Rectal smooth muscle tissue (tissue), 1 donor: ENCODE measurements at regions not wholly inside any gene's neighbourhood (a gene's known extent, or its start where the extent isn't known, plus 50 kb on each side); places are given as distances from the start of the nearest gene placed in this dataset.

Experiments used
- H3K27ac ChIP-seq: one replicate; pipeline ENCODE4 v1.7.0; 2013; ENCODE audit warnings: low read depth, low read length, inconsistent platforms
- H3K27me3 ChIP-seq: one replicate; pipeline ENCODE4 v1.7.0; 2013; ENCODE audit warnings: low read length; ENCODE audit not compliant: control insufficient read depth, insufficient read depth
- H3K36me3 ChIP-seq: one replicate; pipeline ENCODE4 v1.7.0; 2013; ENCODE audit warnings: low read length; ENCODE audit not compliant: control insufficient read depth, insufficient read depth
- H3K4me1 ChIP-seq: one replicate; pipeline ENCODE4 v1.7.0; 2013; ENCODE audit warnings: low read length; ENCODE audit not compliant: control insufficient read depth, insufficient read depth
- H3K4me3 ChIP-seq: one replicate; pipeline ENCODE4 v1.7.0; 2013; ENCODE audit warnings: low read length
- H3K9ac ChIP-seq: one replicate; pipeline ENCODE4 v1.7.0; 2013; ENCODE audit warnings: low read length

DNA sequence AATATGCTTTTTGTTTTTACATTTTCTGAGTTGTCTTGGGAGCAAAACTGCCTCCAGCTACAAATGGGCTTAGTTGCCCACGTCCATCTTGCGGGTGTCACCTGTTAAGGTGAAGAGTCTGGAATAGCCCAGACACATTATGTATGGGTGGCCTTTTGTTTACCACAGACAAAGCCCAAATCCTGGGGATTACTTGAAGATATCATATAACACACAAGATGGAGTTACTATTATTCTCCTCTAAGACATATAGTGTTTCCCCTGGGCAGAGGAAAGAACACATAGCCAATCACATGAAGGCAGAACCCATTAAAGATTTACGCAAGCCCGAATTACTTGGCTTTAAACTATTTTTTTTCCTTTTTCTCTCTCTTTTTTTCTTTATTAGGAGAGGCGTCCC is 625.6 kb upstream of the FAM241A start:
- no peaks in the 10 kb centered on the region for H3K4me1 ChIP-seq
- no peaks in the 10 kb centered on the region for H3K27me3 ChIP-seq
- no peak overlapping the region for H3K4me3 ChIP-seq
- H3K27ac ChIP-seq = no peak overlapping the region
- H3K36me3 ChIP-seq = no peaks in the 10 kb centered on the region
- no peak overlapping the region for H3K9ac ChIP-seq

DNA sequence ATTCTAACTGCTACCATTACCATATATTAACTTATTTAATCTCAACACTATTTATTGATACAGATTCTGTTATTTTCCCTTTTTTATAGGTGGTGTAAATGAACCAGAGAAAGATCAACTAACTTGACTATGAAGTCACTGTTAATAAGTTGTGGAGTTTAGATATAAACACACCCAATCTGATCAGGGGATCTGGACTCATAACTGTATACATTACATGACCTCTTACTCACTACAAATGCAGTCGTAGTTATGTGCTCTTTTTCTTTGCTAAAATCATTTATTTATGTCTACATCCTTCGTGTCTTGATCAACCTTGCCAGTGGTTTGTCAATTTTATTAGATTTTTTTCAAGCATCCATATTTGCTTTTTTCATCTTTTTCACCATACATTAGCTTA is 614.8 kb upstream of the FAM241A start:
- H3K9ac ChIP-seq = no peak overlapping the region
- no peaks in the 10 kb centered on the region for H3K36me3 ChIP-seq
- H3K27ac ChIP-seq = no peak overlapping the region
- H3K27me3 ChIP-seq = no peaks in the 10 kb centered on the region
- H3K4me1 ChIP-seq = no peaks in the 10 kb centered on the region
- H3K4me3 ChIP-seq = no peak overlapping the region

DNA sequence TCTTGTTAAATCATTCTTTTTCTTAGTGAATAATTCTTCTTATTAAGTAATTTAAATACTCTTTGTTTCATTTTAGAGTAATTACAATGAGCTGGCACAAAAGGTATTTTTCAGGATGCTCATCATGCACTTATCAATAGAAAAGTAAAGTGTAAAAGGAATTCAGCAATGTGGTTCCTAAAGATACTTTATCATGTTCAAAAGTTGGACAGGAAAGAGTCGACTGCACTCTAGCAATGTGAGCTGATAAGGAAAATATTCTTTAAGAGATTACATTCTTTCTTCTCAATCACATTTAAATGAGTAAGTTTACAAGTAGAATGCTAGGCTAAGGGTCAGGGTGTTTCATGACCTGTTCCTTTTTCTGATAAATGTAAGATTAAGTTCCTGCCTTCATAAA is 609.5 kb upstream of the FAM241A start:
- H3K27ac ChIP-seq = no peak overlapping the region
- H3K4me3 ChIP-seq = no peak overlapping the region
- H3K27me3 ChIP-seq = no peaks in the 10 kb centered on the region
- no peaks in the 10 kb centered on the region for H3K36me3 ChIP-seq
- no peak overlapping the region for H3K9ac ChIP-seq
- H3K4me1 ChIP-seq = no peaks in the 10 kb centered on the region

GRCh38 chr4:111537165-111537564 is 608.1 kb upstream of the FAM241A start:
- Histone ChIP-seq H3K4me1 (no peaks in the 10 kb centered on the region), H3K4me3 (no peak overlapping the region), H3K27ac (no peak overlapping the region), H3K9ac (no peak overlapping the region), H3K27me3 (no peaks in the 10 kb centered on the region), H3K36me3 (no peaks in the 10 kb centered on the region)

DNA sequence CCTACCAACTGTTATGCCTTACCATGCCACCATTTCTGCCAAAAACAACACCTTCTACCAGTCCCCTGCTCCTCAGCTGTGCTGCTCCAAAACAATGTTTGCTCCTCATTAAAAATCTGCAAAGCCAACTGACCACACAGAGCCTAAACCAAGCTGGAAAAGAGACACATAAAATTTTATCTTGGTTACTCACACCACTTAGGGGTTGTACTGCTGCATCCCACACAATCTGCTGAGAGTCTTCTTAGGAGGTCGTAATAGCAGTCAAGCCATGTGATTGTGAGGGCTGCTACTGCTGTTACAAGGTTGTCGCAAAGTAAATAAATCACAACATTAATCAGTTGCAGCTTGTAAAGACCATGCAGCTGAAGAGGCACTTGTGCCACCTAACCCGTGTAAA is 607.4 kb upstream of the FAM241A start:
- Histone ChIP-seq H3K27ac (no peak overlapping the region), H3K4me1 (no peaks in the 10 kb centered on the region), H3K27me3 (no peaks in the 10 kb centered on the region), H3K4me3 (no peak overlapping the region), H3K9ac (no peak overlapping the region), H3K36me3 (no peaks in the 10 kb centered on the region)

DNA sequence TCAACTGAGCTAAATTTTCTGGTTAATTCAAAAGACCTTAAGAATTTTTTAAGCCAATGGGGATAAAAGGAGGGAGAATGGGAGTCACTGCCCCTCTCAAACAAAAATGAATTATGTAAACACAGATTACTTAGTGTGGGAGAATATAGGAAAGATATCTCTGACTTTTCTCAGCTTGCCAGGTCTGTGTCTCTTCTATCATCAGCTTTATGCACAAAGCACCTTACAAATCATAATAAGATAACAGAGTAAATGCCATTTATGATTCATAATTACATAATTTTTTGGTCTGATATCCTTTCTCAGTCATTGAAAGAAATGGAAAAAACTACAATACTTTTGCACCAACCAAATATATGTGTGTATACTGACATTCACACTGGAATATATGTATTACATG is 604.6 kb upstream of the FAM241A start:
- Histone ChIP-seq H3K4me1 (no peaks in the 10 kb centered on the region), H3K27me3 (no peaks in the 10 kb centered on the region), H3K36me3 (no peaks in the 10 kb centered on the region), H3K4me3 (no peak overlapping the region), H3K9ac (no peak overlapping the region), H3K27ac (no peak overlapping the region)

GRCh38 chr4:111542056-111542455 is 603.2 kb upstream of the FAM241A start:
- Histone ChIP-seq H3K4me1 (no peaks in the 10 kb centered on the region), H3K9ac (no peak overlapping the region), H3K4me3 (no peak overlapping the region), H3K27me3 (no peaks in the 10 kb centered on the region), H3K27ac (no peak overlapping the region), H3K36me3 (no peaks in the 10 kb centered on the region)

- Histone ChIP-seq H3K27ac (no peak overlapping the region), H3K4me3 (no peak overlapping the region), H3K27me3 (no peaks in the 10 kb centered on the region), H3K4me1 (no peaks in the 10 kb centered on the region), H3K9ac (no peak overlapping the region), H3K36me3 (no peaks in the 10 kb centered on the region)
Observed at GRCh38 chr4:111546881-111547280, 598.4 kb upstream of the FAM241A start.

DNA sequence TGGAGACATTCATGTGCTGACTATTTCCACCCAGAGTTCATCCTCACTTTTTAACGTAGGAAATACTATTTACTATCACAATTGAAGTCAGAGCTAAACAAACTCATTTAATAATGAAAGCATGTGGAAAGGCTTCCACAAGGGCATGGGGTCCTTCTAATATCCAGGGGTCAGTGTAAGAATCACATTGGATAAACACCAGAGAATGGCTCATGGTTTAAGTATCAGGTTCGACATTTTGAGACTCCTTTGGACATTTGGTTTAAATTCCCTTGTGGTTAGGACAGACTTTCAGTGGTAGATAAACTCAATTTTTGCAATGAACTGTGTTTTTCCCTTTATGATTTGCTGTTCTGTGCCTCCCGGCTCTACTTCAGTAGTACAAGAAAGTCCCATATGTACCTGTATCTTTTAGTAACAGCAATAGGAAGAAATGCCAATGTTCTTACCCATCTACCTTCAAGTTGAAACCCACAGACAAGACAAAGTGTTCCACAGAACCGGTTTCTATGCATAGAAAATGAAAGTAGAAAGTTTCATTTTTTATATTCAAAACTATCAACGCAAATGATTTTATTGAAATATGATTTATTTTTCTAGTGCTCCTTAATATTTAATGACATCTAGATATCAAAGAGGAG is 589.0 kb upstream of the FAM241A start:
- no peaks in the 10 kb centered on the region for H3K27me3 ChIP-seq
- H3K36me3 ChIP-seq = no peaks in the 10 kb centered on the region
- no peaks in the 10 kb centered on the region for H3K4me1 ChIP-seq

DNA sequence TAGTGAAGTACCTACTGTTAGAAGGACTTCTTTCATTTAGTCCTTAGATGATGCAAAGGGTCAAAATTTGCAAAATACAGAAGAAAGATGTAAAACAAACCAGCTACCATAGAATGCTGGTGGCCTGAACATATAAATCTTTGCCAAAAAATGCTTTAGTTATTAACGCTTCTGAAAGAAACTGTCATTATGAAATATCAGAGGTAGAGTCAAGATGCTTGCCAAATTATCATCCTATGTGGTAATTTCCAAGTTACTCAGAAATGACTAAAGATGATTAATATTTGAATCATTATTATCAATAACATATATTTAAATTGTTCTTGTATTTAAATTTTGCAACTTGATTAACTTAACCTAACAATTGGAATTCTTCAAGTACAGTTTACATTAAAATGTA is 588.4 kb upstream of the FAM241A start:
- H3K27ac ChIP-seq = no peak overlapping the region
- H3K4me3 ChIP-seq = no peak overlapping the region
- no peaks in the 10 kb centered on the region for H3K36me3 ChIP-seq
- no peaks in the 10 kb centered on the region for H3K27me3 ChIP-seq
- no peaks in the 10 kb centered on the region for H3K4me1 ChIP-seq
- H3K9ac ChIP-seq = no peak overlapping the region

More for the DNA sequence above, 589.0 kb upstream of the FAM241A start:
- H3K9ac ChIP-seq = no peak overlapping the region
- H3K27ac ChIP-seq = no peak overlapping the region
- H3K4me3 ChIP-seq = no peak overlapping the region

- Histone ChIP-seq H3K9ac (no peak overlapping the region), H3K27me3 (no peaks in the 10 kb centered on the region), H3K4me1 (no peaks in the 10 kb centered on the region), H3K27ac (no peak overlapping the region), H3K4me3 (no peak overlapping the region), H3K36me3 (no peaks in the 10 kb centered on the region)
Observed at GRCh38 chr4:111562826-111563225, 582.4 kb upstream of the FAM241A start.

DNA sequence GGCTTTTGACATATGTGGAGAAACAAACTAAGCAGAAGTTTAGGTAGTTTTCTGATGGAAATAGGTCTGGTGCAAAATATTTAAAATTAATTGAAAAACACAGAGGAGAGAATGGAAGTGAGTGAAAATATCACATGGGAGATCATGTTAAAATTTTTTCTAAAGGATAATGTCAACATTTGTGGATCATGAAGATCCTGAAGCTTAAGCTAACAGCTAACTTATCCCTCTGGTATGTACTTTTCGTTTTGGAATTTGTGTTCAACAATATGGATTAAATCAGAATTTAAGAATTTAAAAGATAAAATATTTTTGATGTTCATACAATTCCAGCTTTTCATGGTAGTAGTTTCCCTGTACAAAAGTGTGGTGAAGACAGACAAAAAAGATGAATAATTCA is 572.8 kb upstream of the FAM241A start:
- H3K4me1 ChIP-seq = no peaks in the 10 kb centered on the region
- no peaks in the 10 kb centered on the region for H3K36me3 ChIP-seq
- no peak overlapping the region for H3K4me3 ChIP-seq
- H3K27ac ChIP-seq = no peak overlapping the region
- H3K27me3 ChIP-seq = no peaks in the 10 kb centered on the region
- H3K9ac ChIP-seq = no peak overlapping the region

GRCh38 chr4:111573386-111573785 is 571.9 kb upstream of the FAM241A start:
- H3K27me3 ChIP-seq = no peaks in the 10 kb centered on the region
- no peak overlapping the region for H3K4me3 ChIP-seq
- H3K4me1 ChIP-seq = no peaks in the 10 kb centered on the region
- H3K36me3 ChIP-seq = no peaks in the 10 kb centered on the region
- no peak overlapping the region for H3K9ac ChIP-seq
- H3K27ac ChIP-seq = no peak overlapping the region
